Renal pelvis (tissue), 1 donor: ENCODE measurements at regions not wholly inside any gene's neighbourhood (a gene's known extent, or its start where the extent isn't known, plus 50 kb on each side); places are given as distances from the start of the nearest gene placed in this dataset.
A peak's percentile ranks its signal among the peaks of the same experiment; 100 is the strongest.

Experiments
- DNase-seq: peaks from one replicate; pipeline ENCODE4 v3.0.0-alpha.2; 2013

- DNase-seq, result no peak
Observed at GRCh38 chr2:177020524-177021119, 192.0 kb upstream of the HNRNPA3 start.

GRCh38 chr2:177021706-177022343 is 190.8 kb upstream of the HNRNPA3 start:
- peak; percentile 58 for DNase-seq

- no peak for DNase-seq
Observed at GRCh38 chr2:177024765-177025164, 187.8 kb upstream of the HNRNPA3 start.

GRCh38 chr2:177026253-177026652 is 186.3 kb upstream of the HNRNPA3 start:
- DNase-seq, result no peak

- DNase-seq, result no peak
Observed at GRCh38 chr2:177026956-177027355, 185.6 kb upstream of the HNRNPA3 start.

- no peak for DNase-seq
Observed at GRCh38 chr2:177028296-177028695, 184.3 kb upstream of the HNRNPA3 start.

- DNase-seq, result no peak
Observed at GRCh38 chr2:177029075-177029474, 183.5 kb upstream of the HNRNPA3 start.

- DNase-seq, result no peak
Observed at GRCh38 chr2:177029501-177029900, 183.1 kb upstream of the HNRNPA3 start.

- DNase-seq, result no peak
Observed at GRCh38 chr2:177029901-177030300, 182.7 kb upstream of the HNRNPA3 start.

GRCh38 chr2:177030451-177031105 is 182.0 kb upstream of the HNRNPA3 start:
- no peak for DNase-seq

- no peak for DNase-seq
Observed at GRCh38 chr2:177031438-177032180, 181.0 kb upstream of the HNRNPA3 start.

- DNase-seq, result no peak
Observed at GRCh38 chr2:177036747-177037146, 175.8 kb upstream of the HNRNPA3 start.

- no peak for DNase-seq
Observed at GRCh38 chr2:177037569-177037968, 175.0 kb upstream of the HNRNPA3 start.

GRCh38 chr2:177038787-177039484 is 173.7 kb upstream of the HNRNPA3 start:
- DNase-seq, result peak; percentile 24

- DNase-seq, result no peak
Observed at GRCh38 chr2:177042311-177042710, 170.3 kb upstream of the HNRNPA3 start.

GRCh38 chr2:177044671-177045070 is 167.9 kb upstream of the HNRNPA3 start:
- no peak for DNase-seq

- DNase-seq, result no peak
Observed at GRCh38 chr2:177048981-177049380, 163.6 kb upstream of the HNRNPA3 start.

GRCh38 chr2:177051278-177051677 is 161.3 kb upstream of the HNRNPA3 start:
- no peak for DNase-seq

GRCh38 chr2:177052471-177052870 is 160.1 kb upstream of the HNRNPA3 start:
- DNase-seq, result no peak

- no peak for DNase-seq
Observed at GRCh38 chr2:177053038-177053437, 159.6 kb upstream of the HNRNPA3 start.

- DNase-seq, result no peak
Observed at GRCh38 chr2:177053716-177054115, 158.9 kb upstream of the HNRNPA3 start.

GRCh38 chr2:177056481-177056929 is 156.1 kb upstream of the HNRNPA3 start:
- DNase-seq, result no peak
